GM12891 (cell line): ENCODE measurements at regions not wholly inside any gene's neighbourhood (a gene's known extent, or its start where the extent isn't known, plus 50 kb on each side); places are given as distances from the start of the nearest gene placed in this dataset.
"Not testable (repeated sequence)": the region's sequence is repeated elsewhere in the genome, so short reads cannot be mapped to it uniquely, and the experiment has no call there.

Experiments
- DNase-seq: peaks from one replicate; pipeline ENCODE4 v3.0.0; 2011; ENCODE audit warnings: low spot score; ENCODE audit not compliant: insufficient read length
- FAIRE-seq: peaks from 2 replicates; lab custom pipeline; 2011; peaks lifted over from hg19 to GRCh38; lab: Jason Lieb, UNC
- PAX5 ChIP-seq: IDR thresholded peaks from 2 replicates; pipeline ENCODE4 v1.6.1; 2011; ENCODE audit warnings: low read length, moderate library complexity, mild to moderate bottlenecking; ENCODE audit not compliant: insufficient read depth, severe bottlenecking
- POLR2A ChIP-seq: IDR thresholded peaks from 2 replicates; pipeline ENCODE4 v1.6.1; 2011; ENCODE audit warnings: low read depth, low read length, control low read depth
- POLR2AphosphoS5 ChIP-seq: IDR thresholded peaks from 2 replicates; pipeline ENCODE4 v1.6.1; 2011; ENCODE audit warnings: low read depth, low read length, control low read depth
- POU2F2 ChIP-seq: IDR thresholded peaks from 2 replicates; pipeline ENCODE4 v1.6.1; 2011; ENCODE audit warnings: low read depth, mild to moderate bottlenecking, control low read depth, low read length, moderate library complexity
- SPI1 ChIP-seq: IDR thresholded peaks from 2 replicates; pipeline ENCODE4 v1.6.1; 2011; ENCODE audit warnings: low read depth, low read length, control low read depth
- TAF1 ChIP-seq: IDR thresholded peaks from 2 replicates; pipeline ENCODE4 v1.6.1; 2011; ENCODE audit warnings: low read depth, low read length, control low read depth

- no peak for FAIRE-seq
- TF ChIP-seq TAF1 (no peak), SPI1 (no peak), POLR2A (no peak)
- no peak for DNase-seq
Observed at GRCh38 chr2:239553376-239554000, 152.7 kb upstream of the HDAC4 start.

GRCh38 chr2:239552213-239552926, 151.6 kb upstream of the HDAC4 start:
- FAIRE-seq (no peak), DNase-seq (no peak)
- no peak for TF ChIP-seq PAX5
- no peak for TF ChIP-seq POLR2AphosphoS5
- no peak for TF ChIP-seq SPI1

- DNase-seq: no peak
- TF ChIP-seq POLR2AphosphoS5 (no peak), SPI1 (no peak), TAF1 (no peak), POLR2A (no peak), PAX5 (no peak), POU2F2 (no peak)
- no peak for FAIRE-seq
Observed at GRCh38 chr2:239551206-239551605, 150.4 kb upstream of the HDAC4 start.

- no peak for DNase-seq
- FAIRE-seq: no peak
- no peak for TF ChIP-seq TAF1
- no peak for TF ChIP-seq POU2F2
- TF ChIP-seq SPI1: no peak
- no peak for TF ChIP-seq POLR2A
- TF ChIP-seq POLR2AphosphoS5: no peak
- TF ChIP-seq PAX5: no peak
Observed at GRCh38 chr2:239550357-239550756, 149.5 kb upstream of the HDAC4 start.

- FAIRE-seq: no peak
- no peak for DNase-seq
- no peak for TF ChIP-seq POLR2AphosphoS5
- TF ChIP-seq POU2F2: no peak
- no peak for TF ChIP-seq POLR2A
- TF ChIP-seq TAF1: no peak
- TF ChIP-seq PAX5: no peak
- no peak for TF ChIP-seq SPI1
Observed at GRCh38 chr2:239549711-239550255, 149.0 kb upstream of the HDAC4 start.

- DNase-seq: no peak
Observed at GRCh38 chr2:239548965-239549595, 148.3 kb upstream of the HDAC4 start.

GRCh38 chr2:239548451-239548871, 147.6 kb upstream of the HDAC4 start:
- DNase-seq: no peak
- no peak for FAIRE-seq
- TF ChIP-seq SPI1: no peak
- no peak for TF ChIP-seq POU2F2
- TF ChIP-seq POLR2AphosphoS5: no peak
- no peak for TF ChIP-seq PAX5
- TF ChIP-seq TAF1: no peak
- TF ChIP-seq POLR2A: no peak

More at GRCh38 chr2:239548965-239549595, 148.3 kb upstream of the HDAC4 start:
- FAIRE-seq: no peak
- no peak for TF ChIP-seq POLR2AphosphoS5
- no peak for TF ChIP-seq POLR2A

- not testable (repeated sequence) for DNase-seq, FAIRE-seq
Observed at GRCh38 chr2:239547140-239547539, 146.3 kb upstream of the HDAC4 start.

- no peak for DNase-seq
- TF ChIP-seq POLR2AphosphoS5: no peak
- no peak for TF ChIP-seq POLR2A
- TF ChIP-seq POU2F2: no peak
- TF ChIP-seq SPI1: no peak
- TF ChIP-seq TAF1: no peak
- no peak for TF ChIP-seq PAX5
- no peak for FAIRE-seq
Observed at GRCh38 chr2:239546541-239546940, 145.7 kb upstream of the HDAC4 start.

GRCh38 chr2:239545741-239546392, 145.0 kb upstream of the HDAC4 start:
- FAIRE-seq: no peak
- DNase-seq: no peak
- TF ChIP-seq POU2F2 (no peak), SPI1 (no peak), TAF1 (no peak), PAX5 (no peak), POLR2A (no peak), POLR2AphosphoS5 (no peak)
